ENCODE measurements at regions not wholly inside any gene's neighbourhood (a gene's known extent, or its start where the extent isn't known, plus 50 kb on each side); places are given as distances from the start of the nearest gene placed in this dataset.
"Not testable (repeated sequence)": the region's sequence is repeated elsewhere in the genome, so short reads cannot be mapped to it uniquely, and the experiment has no call there.

GRCh38 chr3:106485802-106486201 lies 617.0 kb upstream of the CBLB start:
- no peak for TF ChIP-seq CTCF (IDR thresholded peaks at IDR 0.05)
- Histone ChIP-seq H3K4me3 (no peak overlapping the region), H3K27ac (no peak overlapping the region)
- DNase-seq (ENCODE audit: low spot score), result no peak

DNA sequence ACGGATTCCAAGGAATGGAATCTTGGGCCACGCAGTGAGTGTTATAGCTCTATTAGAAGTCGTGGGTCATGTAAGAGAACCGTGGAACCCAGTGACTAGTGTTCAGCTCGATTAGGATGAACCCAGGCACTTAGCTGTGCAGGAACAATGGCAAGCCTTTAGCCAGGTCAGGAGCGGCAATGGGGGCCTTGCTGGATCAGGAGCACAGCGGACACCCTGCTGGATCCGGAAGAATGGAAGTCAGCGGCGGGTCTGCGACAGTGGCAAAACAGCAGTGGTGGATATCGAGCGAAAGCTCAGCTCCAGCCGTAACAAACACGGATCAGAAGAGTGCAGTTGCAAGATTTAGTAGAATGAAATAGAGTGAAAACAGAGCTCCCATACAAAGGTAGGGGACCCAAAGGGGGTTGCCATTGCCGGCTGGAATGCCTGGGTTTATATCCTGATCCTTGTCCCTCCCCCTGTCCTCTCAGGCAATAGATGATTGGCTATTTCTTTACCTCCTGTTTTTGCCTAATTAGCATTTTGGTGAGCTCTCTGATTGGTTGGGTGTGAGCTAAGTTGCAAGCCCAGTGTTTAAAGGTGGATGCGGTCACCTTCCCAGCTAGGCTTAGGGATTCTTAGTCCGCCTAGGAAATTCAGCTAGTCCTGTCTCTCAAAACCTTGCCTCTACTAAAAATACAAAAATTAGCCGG lies 618.3 kb upstream of the CBLB start:
- not testable (repeated sequence) for H3K4me3 ChIP-seq; DNase-seq (ENCODE audit: low spot score); H3K27ac ChIP-seq

DNA sequence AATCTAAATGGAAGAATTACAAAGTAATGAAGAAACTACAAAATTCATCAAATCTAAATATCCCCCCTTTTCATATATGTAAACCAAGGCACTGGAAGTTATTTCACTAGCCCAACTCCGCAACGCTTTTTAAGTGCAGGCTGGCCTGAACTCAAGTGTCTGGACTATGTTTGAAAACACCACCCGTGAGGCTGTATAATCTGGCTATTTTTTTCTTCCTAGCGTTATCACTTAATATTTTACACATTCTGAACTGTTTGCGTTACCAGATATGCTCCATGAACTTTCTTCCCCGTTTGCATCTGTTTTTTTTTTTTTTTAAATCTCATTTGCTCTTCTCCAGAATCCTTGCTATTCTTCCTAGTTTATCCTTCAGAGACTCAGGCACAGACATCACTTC lies 619.5 kb upstream of the CBLB start:
- Histone ChIP-seq H3K27ac (no peak overlapping the region), H3K4me3 (no peak overlapping the region)
- TF ChIP-seq CTCF (IDR thresholded peaks at IDR 0.05), result no peak
- DNase-seq (ENCODE audit: low spot score), result no peak

DNA sequence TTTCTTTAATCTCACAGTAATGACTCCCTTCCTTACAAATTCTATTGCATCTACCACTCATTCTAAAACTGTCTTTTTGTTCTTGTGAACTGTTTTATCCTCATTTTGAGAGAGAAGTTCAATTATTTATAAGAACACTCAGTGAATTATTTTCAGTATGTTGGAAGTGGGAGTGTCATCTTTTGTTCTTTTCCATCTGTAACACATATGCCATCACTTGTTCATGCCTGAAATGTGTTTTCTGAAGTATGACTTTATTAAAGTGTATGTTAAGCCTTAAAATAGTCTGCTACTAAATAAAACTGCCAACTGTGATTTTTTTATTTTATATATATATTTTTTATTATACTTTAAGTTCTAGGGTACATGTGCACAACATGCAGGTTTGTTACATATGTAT lies 623.0 kb upstream of the CBLB start:
- DNase-seq (ENCODE audit: low spot score), result no peak
- H3K27ac ChIP-seq, result no peak overlapping the region
- H3K4me3 ChIP-seq, result no peak overlapping the region
- TF ChIP-seq CTCF (IDR thresholded peaks at IDR 0.05), result no peak

DNA sequence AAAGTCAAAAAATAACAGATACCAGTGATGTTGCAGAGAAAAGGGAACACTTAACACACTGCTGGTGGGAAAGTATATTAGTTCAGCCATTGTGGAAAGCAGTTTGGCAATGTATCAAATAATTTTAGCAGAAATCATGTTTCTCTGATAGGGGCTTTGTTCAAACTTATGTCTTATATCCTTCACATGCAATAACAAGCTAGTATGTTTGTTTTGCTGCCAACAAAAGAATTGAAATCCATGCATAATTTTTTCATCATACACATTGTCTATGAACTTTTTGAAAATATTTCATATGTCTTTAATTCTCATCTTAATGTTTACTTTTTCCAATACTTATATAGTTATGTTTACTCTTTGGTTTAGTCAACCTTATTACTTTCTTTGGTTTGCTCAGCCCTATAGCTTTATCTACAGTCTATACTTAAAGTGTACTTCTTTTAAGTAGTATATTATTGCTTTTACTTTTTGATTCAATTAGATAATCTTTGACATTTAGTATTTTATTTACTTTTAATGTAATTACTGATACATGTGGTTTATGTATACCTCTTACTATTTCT lies 639.6 kb upstream of the CBLB start:
- no peak overlapping the region for H3K27ac ChIP-seq
- TF ChIP-seq CTCF (IDR thresholded peaks at IDR 0.05), result no peak
- no peak for DNase-seq (ENCODE audit: low spot score)
- no peak overlapping the region for H3K4me3 ChIP-seq

DNA sequence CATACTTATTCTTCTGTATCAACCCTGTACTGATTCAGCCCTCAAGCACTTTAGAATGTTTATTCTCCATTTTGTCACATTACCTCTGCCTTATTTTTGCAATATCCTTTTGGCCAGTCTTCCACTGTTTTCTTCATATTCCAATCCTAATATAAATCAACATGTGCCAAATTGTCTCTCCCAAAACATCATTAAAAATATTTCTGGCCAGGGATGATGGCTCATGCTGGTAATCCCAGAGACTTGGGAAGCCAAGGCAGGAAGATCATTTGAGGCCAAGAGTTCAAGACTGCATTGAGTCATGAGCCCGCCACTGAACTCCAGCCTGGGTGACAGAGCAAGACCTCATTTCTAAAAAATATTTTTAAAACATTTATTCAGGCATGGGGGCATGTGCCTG lies 641.4 kb upstream of the CBLB start:
- no peak for TF ChIP-seq CTCF (IDR thresholded peaks at IDR 0.05)
- H3K4me3 ChIP-seq, result no peak overlapping the region
- peak overlapping the region in 1 of 2 donors; percentile 26 for H3K27ac ChIP-seq
- no peak for DNase-seq (ENCODE audit: low spot score)

- TF ChIP-seq CTCF (IDR thresholded peaks at IDR 0.05), result no peak
- Histone ChIP-seq H3K4me3 (no peak overlapping the region), H3K27ac (no peak overlapping the region)
- DNase-seq (ENCODE audit: low spot score), result no peak
Observed at GRCh38 chr3:106512846-106513245, 644.0 kb upstream of the CBLB start.
